PFSK-1 (cell line): ENCODE measurements at regions not wholly inside any gene's neighbourhood (a gene's known extent, or its start where the extent isn't known, plus 50 kb on each side); places are given as distances from the start of the nearest gene placed in this dataset.

Source experiments
- FOXP2 ChIP-seq: optimal IDR thresholded peaks from 2 replicates; pipeline ENCODE3; 2011; ENCODE audit warnings: borderline replicate concordance, control low read depth, inconsistent platforms; ENCODE audit not compliant: insufficient read depth; ENCODE audit errors: extremely low read length, extremely low read depth
- POLR2AphosphoS5 ChIP-seq: IDR thresholded peaks from 2 replicates; pipeline ENCODE4 v1.6.1; 2012; ENCODE audit warnings: low read depth, mild to moderate bottlenecking, control low read depth, low read length, moderate library complexity
- SIN3A ChIP-seq: IDR thresholded peaks from 2 replicates; pipeline ENCODE4 v1.6.1; 2012; ENCODE audit warnings: mild to moderate bottlenecking, low read length, moderate library complexity, borderline replicate concordance; ENCODE audit not compliant: insufficient read depth
- TAF1 ChIP-seq: IDR thresholded peaks from 2 replicates; pipeline ENCODE4 v1.6.1; 2012; ENCODE audit warnings: low read length, control low read depth, borderline replicate concordance; ENCODE audit not compliant: insufficient read depth
- TF ChIP-seq, protein P1 (sequence below), 2 experiments: IDR thresholded peaks; 2 replicates each; pipeline versions ENCODE4 v1.6.1 to v1.8.0; 2011 to 2012; ENCODE audit warnings: low read depth in 2 of 2, low read length in 2 of 2, control low read depth in 1 of 2, inconsistent platforms in 1 of 2, mild to moderate bottlenecking in 1 of 2, moderate library complexity in 1 of 2; ENCODE audit not compliant: insufficient read depth in 1 of 2

DNA sequence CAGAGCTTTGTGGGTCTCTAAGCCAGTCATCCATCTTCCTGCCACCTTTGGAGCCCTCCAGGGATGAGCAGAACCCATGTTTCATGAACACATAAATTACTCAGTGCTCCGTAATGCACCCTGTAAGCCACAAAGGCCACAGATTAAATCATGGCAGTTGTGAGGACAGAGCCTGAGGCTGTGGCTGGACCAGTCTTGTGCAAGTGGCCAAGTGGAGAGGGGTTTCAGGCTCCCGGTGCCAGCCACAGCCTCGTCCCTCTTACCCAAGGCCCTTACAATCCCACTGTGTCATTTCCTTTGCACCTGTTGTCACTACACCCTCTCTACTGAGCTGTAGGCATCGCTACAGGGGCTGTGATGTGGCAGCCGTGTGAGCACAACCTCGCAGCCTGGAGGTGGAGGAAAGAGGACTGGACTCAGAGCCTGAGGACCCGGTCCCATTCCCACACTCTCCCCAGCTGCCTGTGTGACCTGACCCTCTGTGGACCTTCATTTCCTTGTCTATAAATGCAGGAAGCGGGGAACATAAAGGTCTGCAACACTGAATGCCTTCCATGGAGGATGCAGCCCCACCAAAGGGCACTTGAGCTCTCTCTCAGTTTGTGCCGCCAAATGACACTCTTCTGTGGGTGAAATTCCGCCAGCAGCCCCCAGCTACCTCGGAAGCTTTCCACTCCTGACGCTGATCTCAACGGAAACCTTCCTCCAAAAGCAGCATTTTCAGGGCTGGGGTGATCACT, 792.0 kb downstream of the UQCRFS1 start:
- TF ChIP-seq FOXP2 = no peak
- TF ChIP-seq, protein P1, sequence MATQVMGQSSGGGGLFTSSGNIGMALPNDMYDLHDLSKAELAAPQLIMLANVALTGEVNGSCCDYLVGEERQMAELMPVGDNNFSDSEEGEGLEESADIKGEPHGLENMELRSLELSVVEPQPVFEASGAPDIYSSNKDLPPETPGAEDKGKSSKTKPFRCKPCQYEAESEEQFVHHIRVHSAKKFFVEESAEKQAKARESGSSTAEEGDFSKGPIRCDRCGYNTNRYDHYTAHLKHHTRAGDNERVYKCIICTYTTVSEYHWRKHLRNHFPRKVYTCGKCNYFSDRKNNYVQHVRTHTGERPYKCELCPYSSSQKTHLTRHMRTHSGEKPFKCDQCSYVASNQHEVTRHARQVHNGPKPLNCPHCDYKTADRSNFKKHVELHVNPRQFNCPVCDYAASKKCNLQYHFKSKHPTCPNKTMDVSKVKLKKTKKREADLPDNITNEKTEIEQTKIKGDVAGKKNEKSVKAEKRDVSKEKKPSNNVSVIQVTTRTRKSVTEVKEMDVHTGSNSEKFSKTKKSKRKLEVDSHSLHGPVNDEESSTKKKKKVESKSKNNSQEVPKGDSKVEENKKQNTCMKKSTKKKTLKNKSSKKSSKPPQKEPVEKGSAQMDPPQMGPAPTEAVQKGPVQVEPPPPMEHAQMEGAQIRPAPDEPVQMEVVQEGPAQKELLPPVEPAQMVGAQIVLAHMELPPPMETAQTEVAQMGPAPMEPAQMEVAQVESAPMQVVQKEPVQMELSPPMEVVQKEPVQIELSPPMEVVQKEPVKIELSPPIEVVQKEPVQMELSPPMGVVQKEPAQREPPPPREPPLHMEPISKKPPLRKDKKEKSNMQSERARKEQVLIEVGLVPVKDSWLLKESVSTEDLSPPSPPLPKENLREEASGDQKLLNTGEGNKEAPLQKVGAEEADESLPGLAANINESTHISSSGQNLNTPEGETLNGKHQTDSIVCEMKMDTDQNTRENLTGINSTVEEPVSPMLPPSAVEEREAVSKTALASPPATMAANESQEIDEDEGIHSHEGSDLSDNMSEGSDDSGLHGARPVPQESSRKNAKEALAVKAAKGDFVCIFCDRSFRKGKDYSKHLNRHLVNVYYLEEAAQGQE (IDR thresholded peaks at IDR 0.05; ENCODE audit: insufficient read depth in 1 of 2, low read depth in 2 of 2, low read length in 2 of 2) = no peak
- TF ChIP-seq TAF1 = no peak
- TF ChIP-seq POLR2AphosphoS5 = no peak
- no peak for TF ChIP-seq SIN3A

GRCh38 chr19:28419312-28419711, 793.6 kb downstream of the UQCRFS1 start:
- TF ChIP-seq POLR2AphosphoS5 (no peak), SIN3A (no peak), TAF1 (no peak), FOXP2 (no peak)
- TF ChIP-seq, protein P1 (IDR thresholded peaks at IDR 0.05; ENCODE audit: insufficient read depth in 1 of 2, low read depth in 2 of 2, low read length in 2 of 2) = no peak

DNA sequence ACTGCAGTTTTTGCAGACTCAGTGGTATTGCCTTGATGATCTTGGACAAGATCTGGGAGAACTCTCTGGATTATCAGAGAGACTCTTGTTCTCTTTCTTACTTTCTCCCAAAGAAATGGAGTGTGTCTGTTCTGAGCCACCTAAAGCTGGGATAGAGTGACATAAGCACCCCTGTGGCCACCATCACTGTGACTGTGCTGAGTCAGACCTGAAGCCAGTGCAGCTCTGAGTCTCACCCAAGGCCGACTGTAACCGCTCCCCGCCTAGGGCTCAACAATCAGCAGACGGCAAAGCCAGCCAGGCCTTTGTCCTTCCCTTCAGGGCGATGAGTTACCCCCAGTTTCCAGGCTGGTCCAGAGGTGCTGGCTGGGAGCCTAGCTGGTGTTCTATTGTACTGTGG, 795.6 kb downstream of the UQCRFS1 start:
- no peak for TF ChIP-seq POLR2AphosphoS5
- TF ChIP-seq FOXP2 = no peak
- TF ChIP-seq SIN3A = no peak
- TF ChIP-seq, protein P1 (IDR thresholded peaks at IDR 0.05; ENCODE audit: insufficient read depth in 1 of 2, low read depth in 2 of 2, low read length in 2 of 2) = no peak
- TF ChIP-seq TAF1 = no peak

GRCh38 chr19:28416245-28416644, 796.7 kb downstream of the UQCRFS1 start:
- TF ChIP-seq SIN3A (no peak), FOXP2 (no peak), POLR2AphosphoS5 (no peak), TAF1 (no peak)
- TF ChIP-seq, protein P1 (IDR thresholded peaks at IDR 0.05; ENCODE audit: insufficient read depth in 1 of 2, low read depth in 2 of 2, low read length in 2 of 2) = no peak

GRCh38 chr19:28414748-28415147, 798.2 kb downstream of the UQCRFS1 start:
- TF ChIP-seq FOXP2 = no peak
- no peak for TF ChIP-seq TAF1
- TF ChIP-seq SIN3A = no peak
- TF ChIP-seq, protein P1 (IDR thresholded peaks at IDR 0.05; ENCODE audit: insufficient read depth in 1 of 2, low read depth in 2 of 2, low read length in 2 of 2) = no peak
- no peak for TF ChIP-seq POLR2AphosphoS5
